ENCODE measurements at regions not wholly inside any gene's neighbourhood (a gene's known extent, or its start where the extent isn't known, plus 50 kb on each side); places are given as distances from the start of the nearest gene placed in this dataset.

GRCh38 chr12:3350432-3350831 is 140.6 kb upstream of the PRMT8 start:
- no peak for TF ChIP-seq POLR2A (IDR thresholded peaks at IDR 0.05; ENCODE audit: low read depth)
- TF ChIP-seq CTCF (IDR thresholded peaks at IDR 0.05), result no peak
- TF ChIP-seq POLR2AphosphoS5 (IDR thresholded peaks at IDR 0.05), result no peak

Data from esophagus muscularis mucosa (tissue), 3 donors.